Duodenal mucosa (tissue), 2 donors: ENCODE measurements at regions not wholly inside any gene's neighbourhood (a gene's known extent, or its start where the extent isn't known, plus 50 kb on each side); places are given as distances from the start of the nearest gene placed in this dataset.

Source experiments
- H3K27ac ChIP-seq: one replicate; pipeline ENCODE4 v1.7.0; 2013; ENCODE audit warnings: low read depth, low read length
- H3K27me3 ChIP-seq, 2 donors: one replicate each; pipeline ENCODE4 v1.7.0; 2013; ENCODE audit warnings: low read length in 2 of 2, control low read depth in 1 of 2; ENCODE audit not compliant: insufficient read depth in 2 of 2, control insufficient read depth in 1 of 2
- H3K36me3 ChIP-seq, 2 donors: one replicate each; pipeline ENCODE4 v1.7.0; 2013; ENCODE audit warnings: low read length in 2 of 2, control low read depth in 1 of 2; ENCODE audit not compliant: insufficient read depth in 2 of 2, control insufficient read depth in 1 of 2
- H3K4me1 ChIP-seq, 2 donors: one replicate each; pipeline ENCODE4 v1.7.0; 2013; ENCODE audit warnings: low read length in 2 of 2, control low read depth in 1 of 2; ENCODE audit not compliant: insufficient read depth in 2 of 2, control insufficient read depth in 1 of 2
- H3K4me3 ChIP-seq, 2 donors: one replicate each; pipeline ENCODE4 v1.7.0; 2013; ENCODE audit warnings: low read length in 2 of 2, low read depth in 1 of 2
- H3K9ac ChIP-seq, 2 donors: one replicate each; pipeline ENCODE4 v1.7.0; 2013; ENCODE audit warnings: low read length in 2 of 2, low read depth in 1 of 2
- H3K9me3 ChIP-seq, 2 donors: one replicate each; pipeline ENCODE4 v1.7.0; 2013; ENCODE audit warnings: low read length in 2 of 2, control low read depth in 1 of 2; ENCODE audit not compliant: control insufficient read depth in 1 of 2

GRCh38 chr6:20310185-20310584 is 91.5 kb upstream of the E2F3 start:
- H3K27me3 ChIP-seq: no peaks in the 10 kb centered on the region
- H3K4me1 ChIP-seq: peaks cover 23 to 30% of the 10 kb centered on the region in 2 donors
- H3K4me3 ChIP-seq: no peak overlapping the region
- no peak overlapping the region for H3K9ac ChIP-seq
- no peaks in the 10 kb centered on the region for H3K36me3 ChIP-seq
- H3K27ac ChIP-seq: no peak overlapping the region
- H3K9me3 ChIP-seq: peaks cover 0 to 2% of the 10 kb centered on the region in 2 donors

GRCh38 chr6:20312606-20313005 is 89.1 kb upstream of the E2F3 start:
- no peak overlapping the region for H3K9ac ChIP-seq

GRCh38 chr6:20313051-20313450 is 88.6 kb upstream of the E2F3 start:
- Histone ChIP-seq H3K4me1 (peaks cover 23 to 32% of the 10 kb centered on the region in 2 donors), H3K9me3 (peaks cover 0 to 2% of the 10 kb centered on the region in 2 donors), H3K27me3 (no peaks in the 10 kb centered on the region), H3K4me3 (no peak overlapping the region), H3K9ac (no peak overlapping the region), H3K27ac (no peak overlapping the region), H3K36me3 (no peaks in the 10 kb centered on the region)

More at GRCh38 chr6:20312606-20313005, 89.1 kb upstream of the E2F3 start:
- Histone ChIP-seq H3K4me1 (peaks cover 23 to 32% of the 10 kb centered on the region in 2 donors), H3K36me3 (no peaks in the 10 kb centered on the region), H3K27ac (no peak overlapping the region), H3K9me3 (peaks cover 0 to 2% of the 10 kb centered on the region in 2 donors), H3K27me3 (no peaks in the 10 kb centered on the region), H3K4me3 (no peak overlapping the region)

- H3K27ac ChIP-seq: no peak overlapping the region
- peaks cover 0 to 2% of the 10 kb centered on the region in 2 donors for H3K9me3 ChIP-seq
- H3K27me3 ChIP-seq: no peaks in the 10 kb centered on the region
- no peak overlapping the region for H3K4me3 ChIP-seq
- H3K9ac ChIP-seq: no peak overlapping the region
- no peaks in the 10 kb centered on the region for H3K36me3 ChIP-seq
- H3K4me1 ChIP-seq: peaks cover 23 to 32% of the 10 kb centered on the region in 2 donors
Measured at GRCh38 chr6:20313960-20314530, 87.6 kb upstream of the E2F3 start.

GRCh38 chr6:20314866-20315845 is 86.5 kb upstream of the E2F3 start:
- Histone ChIP-seq H3K27ac (no peak overlapping the region), H3K36me3 (no peaks in the 10 kb centered on the region), H3K9me3 (peaks cover 0 to 1% of the 10 kb centered on the region in 2 donors), H3K4me1 (peaks cover 24 to 32% of the 10 kb centered on the region in 2 donors), H3K9ac (no peak overlapping the region), H3K27me3 (no peaks in the 10 kb centered on the region), H3K4me3 (peak overlapping the region in 1 of 2 donors; percentile 13)

GRCh38 chr6:20317430-20317829 is 84.2 kb upstream of the E2F3 start:
- H3K36me3 ChIP-seq: no peaks in the 10 kb centered on the region
- H3K9ac ChIP-seq: no peak overlapping the region
- H3K27ac ChIP-seq: no peak overlapping the region
- H3K27me3 ChIP-seq: no peaks in the 10 kb centered on the region
- peaks cover 27 to 28% of the 10 kb centered on the region in 2 donors for H3K4me1 ChIP-seq
- no peak overlapping the region for H3K4me3 ChIP-seq
- H3K9me3 ChIP-seq: no peaks in the 10 kb centered on the region

- Histone ChIP-seq H3K27ac (no peak overlapping the region), H3K4me3 (no peak overlapping the region), H3K27me3 (no peaks in the 10 kb centered on the region), H3K36me3 (no peaks in the 10 kb centered on the region), H3K4me1 (peaks cover 12 to 15% of the 10 kb centered on the region in 2 donors), H3K9ac (no peak overlapping the region), H3K9me3 (no peaks in the 10 kb centered on the region)
Measured at GRCh38 chr6:20318851-20319387, 82.8 kb upstream of the E2F3 start.

GRCh38 chr6:20319520-20320357 is 81.9 kb upstream of the E2F3 start:
- H3K36me3 ChIP-seq: no peaks in the 10 kb centered on the region
- H3K4me3 ChIP-seq: peak overlapping the region in 1 of 2 donors; percentile 67
- no peaks in the 10 kb centered on the region for H3K27me3 ChIP-seq
- H3K9me3 ChIP-seq: no peaks in the 10 kb centered on the region
- peaks cover 5 to 7% of the 10 kb centered on the region in 2 donors for H3K4me1 ChIP-seq
- peak overlapping the region in 1 of 2 donors; percentile 53 for H3K9ac ChIP-seq
- no peak overlapping the region for H3K27ac ChIP-seq

GRCh38 chr6:20325641-20326421 is 75.8 kb upstream of the E2F3 start:
- H3K36me3 ChIP-seq: no peaks in the 10 kb centered on the region
- no peak overlapping the region for H3K27ac ChIP-seq
- H3K9ac ChIP-seq: no peak overlapping the region
- no peak overlapping the region for H3K4me3 ChIP-seq
- H3K4me1 ChIP-seq: no peaks in the 10 kb centered on the region
- peaks cover 0 to 6% of the 10 kb centered on the region in 2 donors for H3K27me3 ChIP-seq
- H3K9me3 ChIP-seq: no peaks in the 10 kb centered on the region
